Ascending aorta (tissue), 2 donors: ENCODE measurements at regions not wholly inside any gene's neighbourhood (a gene's known extent, or its start where the extent isn't known, plus 50 kb on each side); places are given as distances from the start of the nearest gene placed in this dataset.

Experiments used
- DNase-seq, 2 donors: peaks; one replicate each; pipeline ENCODE4 v3.0.0-alpha.2; 2019; ENCODE audit warnings: low spot score in 2 of 2
- H3K27ac ChIP-seq, 2 donors: fragments of 200-600 bp; sonication (generic); one replicate each; pipeline ENCODE4 v1.5.1; 2016 to 2017; ENCODE audit warnings: mild to moderate bottlenecking in 1 of 2
- H3K27me3 ChIP-seq: fragments of 200-600 bp; sonication (generic); one replicate; pipeline ENCODE4 v1.5.1; 2017
- H3K36me3 ChIP-seq, 2 donors: fragments of 200-600 bp; sonication (generic); one replicate each; pipeline ENCODE4 v1.5.1; 2016
- H3K4me1 ChIP-seq, 2 donors: fragments of 200-600 bp; sonication (generic); one replicate each; pipeline ENCODE4 v1.5.1; 2016 to 2017; ENCODE audit warnings: mild to moderate bottlenecking in 1 of 2
- H3K4me3 ChIP-seq, 2 donors: fragments of 200-600 bp; sonication (generic); one replicate each; pipeline ENCODE4 v1.5.1; 2016 to 2017; ENCODE audit warnings: mild to moderate bottlenecking in 1 of 2
- H3K9me3 ChIP-seq, 2 donors: fragments of 200-600 bp; sonication (generic); one replicate each; pipeline ENCODE4 v1.5.1; 2016
- intact Hi-C: fragments of 100-400 bp; cut with DNase I; formaldehyde crosslinking; loops from one replicate; pipeline ENCODE4 v1.15.1; 2023
- TF ChIP-seq, protein P1 (sequence below), 3 experiments: fragments of 200-600 bp in 2 of 3; fragments of 450-650 bp in 1 of 3; sonication (generic) in 2 of 3; IDR thresholded peaks; one replicate each; pipeline ENCODE4 v1.5.1; 2016 to 2019; ENCODE audit warnings: antibody characterized with exemption in 3 of 3, mild to moderate bottlenecking in 1 of 3, moderate library complexity in 1 of 3

DNA sequence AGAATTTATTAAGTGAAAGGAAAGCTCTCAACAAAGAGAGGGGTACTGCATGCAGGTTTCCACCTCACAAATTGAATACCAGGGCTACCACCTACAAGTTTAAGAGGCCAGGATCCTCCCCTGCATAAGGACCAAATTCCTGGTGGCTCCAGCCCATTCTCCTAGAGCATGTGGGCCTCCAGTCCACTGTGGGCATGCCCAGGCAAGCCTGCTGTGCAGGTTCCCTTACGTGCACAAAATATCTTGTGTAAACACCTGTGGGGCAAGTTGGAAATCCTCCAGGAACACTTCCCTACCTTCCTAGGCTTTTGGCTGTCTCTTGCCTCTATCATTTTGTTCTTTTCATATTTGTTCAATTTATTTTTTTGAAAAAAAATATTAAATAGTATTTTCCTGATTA lies 724.3 kb downstream of the ARAP2 start:
- Histone ChIP-seq H3K9me3 (no peaks in the 10 kb centered on the region), H3K36me3 (no peaks in the 10 kb centered on the region), H3K27ac (no peak overlapping the region), H3K4me3 (no peak overlapping the region), H3K27me3 (no peaks in the 10 kb centered on the region), H3K4me1 (no peaks in the 10 kb centered on the region)
- DNase-seq = no peak
- intact Hi-C loops = no loop called here
- TF ChIP-seq, protein P1, sequence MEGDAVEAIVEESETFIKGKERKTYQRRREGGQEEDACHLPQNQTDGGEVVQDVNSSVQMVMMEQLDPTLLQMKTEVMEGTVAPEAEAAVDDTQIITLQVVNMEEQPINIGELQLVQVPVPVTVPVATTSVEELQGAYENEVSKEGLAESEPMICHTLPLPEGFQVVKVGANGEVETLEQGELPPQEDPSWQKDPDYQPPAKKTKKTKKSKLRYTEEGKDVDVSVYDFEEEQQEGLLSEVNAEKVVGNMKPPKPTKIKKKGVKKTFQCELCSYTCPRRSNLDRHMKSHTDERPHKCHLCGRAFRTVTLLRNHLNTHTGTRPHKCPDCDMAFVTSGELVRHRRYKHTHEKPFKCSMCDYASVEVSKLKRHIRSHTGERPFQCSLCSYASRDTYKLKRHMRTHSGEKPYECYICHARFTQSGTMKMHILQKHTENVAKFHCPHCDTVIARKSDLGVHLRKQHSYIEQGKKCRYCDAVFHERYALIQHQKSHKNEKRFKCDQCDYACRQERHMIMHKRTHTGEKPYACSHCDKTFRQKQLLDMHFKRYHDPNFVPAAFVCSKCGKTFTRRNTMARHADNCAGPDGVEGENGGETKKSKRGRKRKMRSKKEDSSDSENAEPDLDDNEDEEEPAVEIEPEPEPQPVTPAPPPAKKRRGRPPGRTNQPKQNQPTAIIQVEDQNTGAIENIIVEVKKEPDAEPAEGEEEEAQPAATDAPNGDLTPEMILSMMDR (IDR thresholded peaks at IDR 0.05) = no peak

DNA sequence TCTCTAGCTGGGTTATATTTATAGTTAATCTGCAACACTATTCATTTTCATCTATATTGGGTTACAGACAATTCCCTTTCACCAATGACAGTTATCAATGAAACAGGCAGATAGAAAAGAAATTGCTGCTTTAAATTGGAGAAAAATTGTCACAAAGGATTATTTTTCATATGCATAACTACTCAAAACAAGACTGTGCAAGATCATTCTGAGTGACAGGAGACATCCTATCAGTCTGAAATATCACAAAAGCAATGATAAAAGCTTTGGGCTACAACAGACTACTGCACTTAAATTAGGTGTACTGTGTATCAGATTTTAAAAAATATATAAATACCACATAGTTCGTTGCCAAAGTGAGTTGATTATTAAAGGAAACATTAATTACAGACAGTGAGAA lies 722.6 kb downstream of the ARAP2 start:
- H3K27me3 ChIP-seq = no peaks in the 10 kb centered on the region
- H3K36me3 ChIP-seq = no peaks in the 10 kb centered on the region
- TF ChIP-seq, protein P1 (IDR thresholded peaks at IDR 0.05) = no peak
- H3K9me3 ChIP-seq = no peaks in the 10 kb centered on the region
- H3K4me3 ChIP-seq = no peak overlapping the region
- H3K4me1 ChIP-seq = no peaks in the 10 kb centered on the region
- DNase-seq = no peak
- no peak overlapping the region for H3K27ac ChIP-seq
- intact Hi-C loops = no loop called here

DNA sequence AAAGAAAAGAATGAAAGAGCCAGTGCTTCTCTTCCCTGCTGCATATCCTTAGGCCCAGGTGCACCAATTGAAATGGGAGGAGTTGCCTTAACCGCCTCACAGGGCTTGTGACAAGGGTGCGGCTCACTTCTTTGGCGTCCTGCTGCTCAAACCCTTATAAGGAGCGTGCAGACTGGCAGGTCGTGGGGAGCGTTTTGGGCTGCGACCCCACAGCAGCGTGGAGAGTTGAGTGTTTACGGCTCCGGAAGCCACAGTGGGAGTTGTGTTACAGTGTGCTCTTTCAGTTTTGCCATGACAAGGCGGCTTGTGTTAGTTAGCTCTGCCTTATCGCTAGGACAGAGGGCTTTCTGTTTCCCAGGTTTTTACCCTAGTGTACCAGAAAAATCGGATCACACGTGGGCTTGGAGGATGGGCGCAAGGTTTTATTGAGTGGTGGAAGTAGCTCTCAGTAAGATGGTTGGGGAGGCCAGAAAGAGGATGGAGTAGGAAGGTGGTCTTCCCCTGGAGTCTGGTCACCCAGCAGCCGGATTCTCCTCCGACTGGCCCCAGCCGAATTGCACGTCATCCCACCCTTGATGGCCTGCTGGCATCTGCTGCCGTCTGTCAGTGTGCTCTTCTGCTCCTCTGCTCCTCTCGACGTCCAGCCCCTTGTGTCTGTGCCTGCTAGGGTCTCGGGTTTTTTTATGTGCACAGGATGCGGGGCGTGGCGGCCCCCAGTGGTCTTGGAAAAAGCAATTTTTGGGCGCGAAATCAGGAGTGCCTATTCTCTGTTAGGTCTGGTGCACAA lies 718.9 kb downstream of the ARAP2 start:
- no peak overlapping the region for H3K27ac ChIP-seq
- no peak overlapping the region for H3K4me3 ChIP-seq
- H3K36me3 ChIP-seq = no peaks in the 10 kb centered on the region
- H3K27me3 ChIP-seq = no peaks in the 10 kb centered on the region
- H3K9me3 ChIP-seq = no peaks in the 10 kb centered on the region
- TF ChIP-seq, protein P1 (IDR thresholded peaks at IDR 0.05) = no peak
- H3K4me1 ChIP-seq = no peaks in the 10 kb centered on the region
- intact Hi-C loops = no loop called here
- DNase-seq = no peak

DNA sequence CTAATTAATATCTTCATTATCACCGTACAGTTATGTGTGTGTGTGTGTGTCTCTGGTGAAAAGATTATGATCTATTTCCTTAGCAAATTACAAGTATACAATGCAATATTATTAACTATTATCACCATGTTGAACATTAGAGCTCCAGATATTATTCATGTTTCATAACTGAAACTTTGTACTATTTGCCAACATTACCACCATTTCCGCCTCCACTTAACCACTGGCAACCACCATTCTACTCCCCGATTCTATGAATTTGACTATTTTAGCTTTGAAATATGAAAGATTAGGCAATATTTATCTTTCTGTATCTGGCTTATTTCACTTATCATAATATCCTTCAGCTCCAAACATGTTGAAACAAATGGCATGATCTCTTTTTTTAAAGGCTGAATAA lies 717.9 kb downstream of the ARAP2 start:
- Histone ChIP-seq H3K9me3 (no peaks in the 10 kb centered on the region), H3K4me3 (no peak overlapping the region), H3K4me1 (no peaks in the 10 kb centered on the region), H3K27ac (no peak overlapping the region), H3K27me3 (no peaks in the 10 kb centered on the region), H3K36me3 (no peaks in the 10 kb centered on the region)
- TF ChIP-seq, protein P1 (IDR thresholded peaks at IDR 0.05) = no peak
- no peak for DNase-seq
- intact Hi-C loops = no loop called here

DNA sequence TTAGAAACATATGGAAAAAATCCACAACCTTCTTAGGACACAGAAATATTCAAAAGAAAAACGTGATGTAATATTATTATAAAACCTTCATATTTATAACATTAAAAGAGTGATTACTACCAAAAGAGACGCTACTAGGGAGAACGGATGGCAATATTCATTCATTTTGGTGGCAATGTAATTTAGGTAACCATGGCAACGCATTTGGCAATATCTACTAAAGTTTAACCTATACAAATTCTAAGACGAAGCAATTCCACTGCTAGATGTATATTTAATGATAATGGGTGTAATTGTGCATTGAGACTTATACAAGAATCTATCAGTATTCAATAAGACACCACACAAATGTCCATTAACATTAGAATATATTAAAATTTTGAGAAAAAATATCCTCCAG lies 709.4 kb downstream of the ARAP2 start:
- DNase-seq = no peak
- TF ChIP-seq, protein P1 (IDR thresholded peaks at IDR 0.05) = no peak
- no peaks in the 10 kb centered on the region for H3K36me3 ChIP-seq
- no peak overlapping the region for H3K27ac ChIP-seq
- no peaks in the 10 kb centered on the region for H3K4me1 ChIP-seq
- H3K4me3 ChIP-seq = no peak overlapping the region
- intact Hi-C loops = no loop called here
- H3K9me3 ChIP-seq = no peaks in the 10 kb centered on the region
- no peaks in the 10 kb centered on the region for H3K27me3 ChIP-seq

DNA sequence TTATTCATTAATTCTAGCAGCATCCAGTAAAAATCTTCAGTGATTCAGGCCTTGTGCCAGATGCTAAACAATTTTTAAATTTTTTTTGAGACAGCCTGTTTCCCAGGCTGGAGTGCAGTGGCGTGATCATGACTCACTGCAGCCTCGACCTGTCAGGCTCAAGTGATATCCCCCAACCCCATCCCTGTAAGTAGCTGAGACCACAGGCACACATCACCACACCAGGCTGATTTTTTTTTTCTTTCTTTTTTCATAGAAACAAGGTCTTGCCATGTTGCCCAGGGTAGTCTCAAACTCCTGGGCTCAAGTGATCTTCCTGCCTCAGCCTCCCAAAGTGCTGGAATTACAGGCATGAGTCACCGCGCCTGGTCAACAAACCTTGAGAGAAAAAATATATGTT lies 705.5 kb downstream of the ARAP2 start:
- Histone ChIP-seq H3K4me3 (no peak overlapping the region), H3K27ac (no peak overlapping the region), H3K9me3 (no peaks in the 10 kb centered on the region), H3K4me1 (no peaks in the 10 kb centered on the region), H3K27me3 (no peaks in the 10 kb centered on the region), H3K36me3 (no peaks in the 10 kb centered on the region)
- intact Hi-C loops = no loop called here
- no peak for DNase-seq
- TF ChIP-seq, protein P1 (IDR thresholded peaks at IDR 0.05) = no peak
